Heart left ventricle (tissue), 16 donors: ENCODE measurements at regions not wholly inside any gene's neighbourhood (a gene's known extent, or its start where the extent isn't known, plus 50 kb on each side); places are given as distances from the start of the nearest gene placed in this dataset.

Experiments
- ATAC-seq, 4 donors: fragments of 200-7000 bp; cut with Tn5 transposase; one replicate each; pipeline ENCODE4 v1.9.1; 2020 to 2022; ENCODE audit warnings: moderate library complexity in 4 of 4, mild to moderate bottlenecking in 3 of 4, moderate number of reproducible peaks in 1 of 4
- DNase-seq, 5 donors: peaks; one replicate each; pipeline ENCODE4 v3.0.0-alpha.2; 2020
- H3K27ac ChIP-seq, 12 donors: fragments of 200-600 bp; sonication (generic) in 4 of 12; one replicate each; pipeline versions ENCODE4 v1.5.0 to v1.8.0; 2016 to 2022; ENCODE audit warnings: mild to moderate bottlenecking in 2 of 12
- H3K27me3 ChIP-seq, 9 donors: fragments of 200-600 bp; sonication (generic) in 2 of 9; one replicate each; pipeline versions ENCODE4 v1.5.1 to v1.8.0; 2016 to 2022; ENCODE audit warnings: mild to moderate bottlenecking in 3 of 9
- H3K36me3 ChIP-seq, 9 donors: fragments of 200-600 bp; sonication (generic) in 2 of 9; one replicate each; pipeline versions ENCODE4 v1.5.0 to v1.8.0; 2018 to 2022; ENCODE audit warnings: mild to moderate bottlenecking in 2 of 9
- H3K4me1 ChIP-seq, 12 donors: fragments of 200-600 bp; sonication (generic) in 4 of 12; one replicate each; pipeline versions ENCODE4 v1.5.0 to v1.8.0; 2016 to 2022; ENCODE audit warnings: mild to moderate bottlenecking in 3 of 12
- H3K4me3 ChIP-seq, 12 donors: fragments of 200-600 bp; sonication (generic) in 4 of 12; one replicate each; pipeline versions ENCODE4 v1.5.0 to v1.8.0; 2017 to 2022; ENCODE audit warnings: mild to moderate bottlenecking in 9 of 12, moderate library complexity in 4 of 12
- H3K9me3 ChIP-seq, 12 donors: fragments of 200-600 bp; sonication (generic) in 4 of 12; one replicate each; pipeline versions ENCODE4 v1.5.0 to v1.8.0; 2016 to 2022; ENCODE audit warnings: mild to moderate bottlenecking in 1 of 12
- CTCF ChIP-seq, 12 donors: fragments of 200-600 bp; sonication (generic) in 4 of 12; IDR thresholded peaks; one replicate each; pipeline versions ENCODE4 v1.5.0 to v1.8.0; 2018 to 2022; ENCODE audit warnings: antibody characterized with exemption in 12 of 12, mild to moderate bottlenecking in 5 of 12
- POLR2A ChIP-seq, 2 donors: fragments of 450-650 bp; IDR thresholded peaks; one replicate each; pipeline ENCODE4 v1.6.1; 2017; ENCODE audit warnings: antibody characterized with exemption in 2 of 2, mild to moderate bottlenecking in 2 of 2, moderate library complexity in 2 of 2
- WGBS, 4 donors: extraction: QIAGEN DNeasy Blood & Tissue Kit in 2 of 4; methylation state at CpG; one replicate each; pipeline versions ENCODE4 v1.1.5 to v1.1.7; 2013 to 2018; 5-methylcytosine and 5-hydroxymethylcytosine counted together
- intact Hi-C, 10 donors: fragments of 100-400 bp; cut with DNase I; formaldehyde crosslinking; loops; one replicate each; pipeline versions ENCODE4 v1.11.1 to v1.14.2; 2022
- donor health status: ischemic (EF 13 %, LVEDD 7.1; RV severe dilation, severe dysfunction).
- donor health status: healthy with polysubstance abuse.
- donor health status: DM: no; HTN: yes; CAD: no.
- donor health status: DM: no; HTN: no; CAD: no.
- donor health status: ischemic (EF 25% LVEDD 6.9; RV normal size, moderate dysfunction).
- donor health status: ischemic (EF 25% LVEDD 5.7; RV mildly dilated, moderate dysfunction).
- donor health status: healthy.
- donor health status: DM: yes; HTN: yes; CAD: no.
- donor health status: ischemic (EF 35%, LVEDD 5.7; RV mildly dilated, moderate dysfunction).
- donor health status: nonischemic (EF 11% LVEDD 7.7; RV severe dilation, severe dysfunction).
- donor health status: DM: yes; HTN: yes; CAD: no.
- donor health status: PGD.
- donor health status: ischemic (EF 29% LVEDD 5.4; RV normal size, mild dysfunction).
- donor health status: nonischemic (EF 23%, LVEDD 6.1; RV moderate dilation, normal function).

- no peaks in the 10 kb centered on the region for H3K4me1 ChIP-seq
- no peak for ATAC-seq
- WGBS, 4 donors = 57 to 74% (median 66%) methylated on average over 5 of the region's 5 CpGs
- DNase-seq = peak in 1 of 5 donors; percentile 6
- H3K4me3 ChIP-seq = no peak overlapping the region
- no peak overlapping the region for H3K27ac ChIP-seq
- H3K36me3 ChIP-seq = no peaks in the 10 kb centered on the region
- H3K9me3 ChIP-seq = no peaks in the 10 kb centered on the region
- TF ChIP-seq CTCF (IDR thresholded peaks at IDR 0.05) (no peak), POLR2A (IDR thresholded peaks at IDR 0.05) (no peak)
- H3K27me3 ChIP-seq = peaks cover 0 to 4% (median 0%) of the 10 kb centered on the region in 9 donors
- intact Hi-C loops = no loop called here
Observed at GRCh38 chr2:122007126-122007525, 251.7 kb downstream of the TSN start.

DNA sequence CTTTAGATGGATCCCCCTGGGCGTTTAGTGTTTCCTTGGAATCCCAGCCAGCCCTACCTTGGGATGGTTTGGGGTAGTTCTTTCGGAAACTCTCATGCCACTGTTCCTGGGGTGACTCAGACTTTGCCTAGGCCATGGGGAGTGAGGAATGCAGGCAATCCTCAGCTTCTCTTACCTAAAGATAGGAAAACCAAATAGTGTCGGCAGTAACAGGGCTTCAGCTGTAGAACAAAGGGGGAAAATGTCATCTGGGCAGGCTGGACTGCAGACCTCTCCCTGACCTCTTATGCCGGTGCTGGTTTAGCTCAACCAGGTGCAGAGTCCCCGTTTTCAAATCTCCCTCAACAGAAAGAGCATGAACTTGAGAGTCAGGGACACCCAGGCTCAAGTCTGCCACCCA, 252.1 kb downstream of the TSN start:
- Histone ChIP-seq H3K9me3 (no peaks in the 10 kb centered on the region), H3K27ac (no peak overlapping the region), H3K36me3 (no peaks in the 10 kb centered on the region), H3K27me3 (peaks cover 0 to 4% (median 0%) of the 10 kb centered on the region in 9 donors), H3K4me1 (no peaks in the 10 kb centered on the region), H3K4me3 (no peak overlapping the region)
- intact Hi-C loops = no loop called here
- TF ChIP-seq POLR2A (IDR thresholded peaks at IDR 0.05) (no peak), CTCF (IDR thresholded peaks at IDR 0.05) (no peak)
- peak in 1 of 5 donors; percentile 2 for DNase-seq
- ATAC-seq = no peak
- WGBS, 4 donors = 53 to 63% (median 61%) methylated on average over 5 of the region's 5 CpGs

GRCh38 chr2:122009561-122009960, 254.1 kb downstream of the TSN start:
- Histone ChIP-seq H3K27me3 (peaks cover 0 to 4% (median 0%) of the 10 kb centered on the region in 9 donors), H3K27ac (no peak overlapping the region), H3K36me3 (no peaks in the 10 kb centered on the region), H3K9me3 (no peaks in the 10 kb centered on the region), H3K4me3 (no peak overlapping the region), H3K4me1 (no peaks in the 10 kb centered on the region)
- peak in 1 of 5 donors; percentile 11 for DNase-seq
- no peak for ATAC-seq
- intact Hi-C loops = no loop called here
- TF ChIP-seq POLR2A (IDR thresholded peaks at IDR 0.05) (no peak), CTCF (IDR thresholded peaks at IDR 0.05) (no peak)
- 44 to 62% (median 48%) methylated on average over 3 of the region's 3 CpGs for WGBS, 4 donors

- no peak for TF ChIP-seq CTCF (IDR thresholded peaks at IDR 0.05)
- ATAC-seq (no peak), DNase-seq (no peak)
- 58 to 75% (median 62%) methylated on average over 8 of the region's 8 CpGs for WGBS, 4 donors
- no peaks in the 10 kb centered on the region for H3K36me3 ChIP-seq
- intact Hi-C loops = no loop called here
- H3K4me3 ChIP-seq = no peak overlapping the region
- H3K27ac ChIP-seq = no peak overlapping the region
- no peaks in the 10 kb centered on the region for H3K9me3 ChIP-seq
- peaks cover 0 to 4% (median 0%) of the 10 kb centered on the region in 9 donors for H3K27me3 ChIP-seq
- no peaks in the 10 kb centered on the region for H3K4me1 ChIP-seq
Observed at GRCh38 chr2:122011493-122012270, 256.2 kb downstream of the TSN start.
